SK-N-SH (cell line): ENCODE measurements at regions not wholly inside any gene's neighbourhood (a gene's known extent, or its start where the extent isn't known, plus 50 kb on each side); places are given as distances from the start of the nearest gene placed in this dataset.

Source experiments
- GATA2 ChIP-seq: sonication (generic); formaldehyde crosslinking; IDR thresholded peaks from 2 replicates; pipeline ENCODE4 v1.5.0; 2020; ENCODE audit warnings: mild to moderate bottlenecking, missing genetic modification reagents
- RAD21 ChIP-seq: IDR thresholded peaks from 2 replicates; pipeline ENCODE4 v1.6.1; 2012; ENCODE audit warnings: mild to moderate bottlenecking, low read length
- TF ChIP-seq, protein P1 (sequence below): fragments of 200-600 bp; sonication (generic); IDR thresholded peaks from 2 replicates; pipeline ENCODE4 v1.6.1; 2017; ENCODE audit warnings: antibody characterized with exemption, mild to moderate bottlenecking, moderate library complexity

- TF ChIP-seq RAD21 (no peak), GATA2 (CRISPR knock-in tag) (no peak)
- TF ChIP-seq, protein P1, sequence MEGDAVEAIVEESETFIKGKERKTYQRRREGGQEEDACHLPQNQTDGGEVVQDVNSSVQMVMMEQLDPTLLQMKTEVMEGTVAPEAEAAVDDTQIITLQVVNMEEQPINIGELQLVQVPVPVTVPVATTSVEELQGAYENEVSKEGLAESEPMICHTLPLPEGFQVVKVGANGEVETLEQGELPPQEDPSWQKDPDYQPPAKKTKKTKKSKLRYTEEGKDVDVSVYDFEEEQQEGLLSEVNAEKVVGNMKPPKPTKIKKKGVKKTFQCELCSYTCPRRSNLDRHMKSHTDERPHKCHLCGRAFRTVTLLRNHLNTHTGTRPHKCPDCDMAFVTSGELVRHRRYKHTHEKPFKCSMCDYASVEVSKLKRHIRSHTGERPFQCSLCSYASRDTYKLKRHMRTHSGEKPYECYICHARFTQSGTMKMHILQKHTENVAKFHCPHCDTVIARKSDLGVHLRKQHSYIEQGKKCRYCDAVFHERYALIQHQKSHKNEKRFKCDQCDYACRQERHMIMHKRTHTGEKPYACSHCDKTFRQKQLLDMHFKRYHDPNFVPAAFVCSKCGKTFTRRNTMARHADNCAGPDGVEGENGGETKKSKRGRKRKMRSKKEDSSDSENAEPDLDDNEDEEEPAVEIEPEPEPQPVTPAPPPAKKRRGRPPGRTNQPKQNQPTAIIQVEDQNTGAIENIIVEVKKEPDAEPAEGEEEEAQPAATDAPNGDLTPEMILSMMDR: no peak
Observed at GRCh38 chr6:68134796-68135195, 500.3 kb upstream of the ADGRB3 start.
